ENCODE measurements at regions not wholly inside any gene's neighbourhood (a gene's known extent, or its start where the extent isn't known, plus 50 kb on each side); places are given as distances from the start of the nearest gene placed in this dataset.

DNA sequence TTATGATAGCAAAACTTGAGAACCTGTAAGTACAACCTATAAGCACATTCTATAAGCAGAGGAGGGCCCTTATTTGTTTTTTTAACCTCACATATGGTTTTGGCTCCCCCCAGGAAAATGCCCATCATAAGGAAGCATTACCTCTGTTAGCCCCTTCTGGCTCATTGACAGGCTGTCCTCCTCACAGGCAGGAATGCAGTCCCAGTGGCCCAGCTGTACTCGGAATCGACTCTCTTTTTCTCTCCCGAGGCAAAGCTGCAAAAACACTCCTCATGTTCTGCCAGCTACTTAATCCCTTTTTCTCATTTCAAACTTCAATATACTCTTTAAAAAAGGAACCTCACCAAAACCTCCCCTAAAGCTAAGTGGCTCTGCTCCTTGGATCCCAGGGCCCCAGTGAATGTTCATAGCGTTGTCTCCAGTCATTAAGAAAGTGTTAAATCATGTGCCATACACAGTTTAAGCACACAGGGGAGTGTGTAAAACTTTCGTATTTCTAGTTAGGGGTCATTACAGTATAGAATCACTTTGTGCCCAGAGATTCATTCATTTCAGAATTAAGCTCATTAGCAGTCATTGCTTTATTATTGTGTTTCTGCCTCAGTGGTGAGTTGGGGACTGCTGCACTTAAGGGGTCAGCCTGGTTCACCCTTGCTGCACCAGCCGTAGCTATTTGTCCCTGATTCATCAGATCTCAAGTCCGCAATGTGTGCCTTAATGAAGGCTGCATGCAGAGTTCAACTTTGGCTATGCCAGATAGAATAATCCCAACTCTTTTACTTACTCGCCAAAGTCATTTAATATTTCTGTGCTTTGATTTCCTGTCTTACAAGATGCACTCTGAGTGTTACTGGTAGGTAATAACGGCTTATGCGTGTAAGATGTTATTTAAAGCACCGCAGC lies 57.6 kb downstream of the JRKL start:
- no peak for TF ChIP-seq CEBPB (tag; IDR thresholded peaks at IDR 0.05)
- TF ChIP-seq EP400 (IDR thresholded peaks at IDR 0.05) = no peak
- TF ChIP-seq, protein P1, sequence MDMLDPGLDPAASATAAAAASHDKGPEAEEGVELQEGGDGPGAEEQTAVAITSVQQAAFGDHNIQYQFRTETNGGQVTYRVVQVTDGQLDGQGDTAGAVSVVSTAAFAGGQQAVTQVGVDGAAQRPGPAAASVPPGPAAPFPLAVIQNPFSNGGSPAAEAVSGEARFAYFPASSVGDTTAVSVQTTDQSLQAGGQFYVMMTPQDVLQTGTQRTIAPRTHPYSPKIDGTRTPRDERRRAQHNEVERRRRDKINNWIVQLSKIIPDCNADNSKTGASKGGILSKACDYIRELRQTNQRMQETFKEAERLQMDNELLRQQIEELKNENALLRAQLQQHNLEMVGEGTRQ (CRISPR knock-in tag; IDR thresholded peaks at IDR 0.05) = no peak

Measured in K562 (cell line).